ENCODE measurements at regions not wholly inside any gene's neighbourhood (a gene's known extent, or its start where the extent isn't known, plus 50 kb on each side); places are given as distances from the start of the nearest gene placed in this dataset.

DNA sequence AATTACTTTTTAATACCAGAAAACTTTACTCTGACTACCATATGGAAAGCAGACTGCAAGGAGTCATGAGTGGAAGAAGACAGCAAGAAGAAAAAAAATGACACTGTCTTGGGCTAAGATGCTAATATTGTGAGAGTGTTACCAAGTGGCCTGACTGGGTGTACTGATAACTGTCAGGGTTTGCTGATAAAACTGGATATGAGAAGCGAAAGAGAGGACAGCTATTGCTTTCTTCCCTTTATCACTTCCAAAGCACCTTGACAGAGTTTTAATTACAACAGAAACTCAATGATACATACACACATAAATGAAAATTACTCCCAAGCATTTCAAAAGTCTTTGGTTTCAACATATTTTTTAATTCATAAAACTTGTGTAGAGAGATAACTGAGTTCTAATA lies 368.5 kb downstream of the ZEB2 start:
- DNase-seq: no peak
- Mint-ChIP-seq H3K27ac (ENCODE audit: unreplicated experiment) (no peak overlapping the region), H3K9me3 (ENCODE audit: low read depth, unreplicated experiment) (no peaks in the 10 kb centered on the region), H3K4me1 (ENCODE audit: low read depth, unreplicated experiment) (no peaks in the 10 kb centered on the region), H3K27me3 (ENCODE audit: unreplicated experiment) (no peaks in the 10 kb centered on the region), H3K36me3 (ENCODE audit: insufficient read depth, unreplicated experiment) (no peaks in the 10 kb centered on the region), H3K4me3 (ENCODE audit: low read depth, unreplicated experiment) (no peak overlapping the region)
- CTCF ChIA-PET: no interaction called here
- intact Hi-C loops (cut with micrococcal nuclease; ENCODE audit: unreplicated experiment): no loop called here
- TF ChIP-seq, protein P1, sequence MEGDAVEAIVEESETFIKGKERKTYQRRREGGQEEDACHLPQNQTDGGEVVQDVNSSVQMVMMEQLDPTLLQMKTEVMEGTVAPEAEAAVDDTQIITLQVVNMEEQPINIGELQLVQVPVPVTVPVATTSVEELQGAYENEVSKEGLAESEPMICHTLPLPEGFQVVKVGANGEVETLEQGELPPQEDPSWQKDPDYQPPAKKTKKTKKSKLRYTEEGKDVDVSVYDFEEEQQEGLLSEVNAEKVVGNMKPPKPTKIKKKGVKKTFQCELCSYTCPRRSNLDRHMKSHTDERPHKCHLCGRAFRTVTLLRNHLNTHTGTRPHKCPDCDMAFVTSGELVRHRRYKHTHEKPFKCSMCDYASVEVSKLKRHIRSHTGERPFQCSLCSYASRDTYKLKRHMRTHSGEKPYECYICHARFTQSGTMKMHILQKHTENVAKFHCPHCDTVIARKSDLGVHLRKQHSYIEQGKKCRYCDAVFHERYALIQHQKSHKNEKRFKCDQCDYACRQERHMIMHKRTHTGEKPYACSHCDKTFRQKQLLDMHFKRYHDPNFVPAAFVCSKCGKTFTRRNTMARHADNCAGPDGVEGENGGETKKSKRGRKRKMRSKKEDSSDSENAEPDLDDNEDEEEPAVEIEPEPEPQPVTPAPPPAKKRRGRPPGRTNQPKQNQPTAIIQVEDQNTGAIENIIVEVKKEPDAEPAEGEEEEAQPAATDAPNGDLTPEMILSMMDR (IDR thresholded peaks at IDR 0.05; ENCODE audit: unreplicated experiment): no peak
- BruUV-seq (replicated peaks): no TSS peak

DNA sequence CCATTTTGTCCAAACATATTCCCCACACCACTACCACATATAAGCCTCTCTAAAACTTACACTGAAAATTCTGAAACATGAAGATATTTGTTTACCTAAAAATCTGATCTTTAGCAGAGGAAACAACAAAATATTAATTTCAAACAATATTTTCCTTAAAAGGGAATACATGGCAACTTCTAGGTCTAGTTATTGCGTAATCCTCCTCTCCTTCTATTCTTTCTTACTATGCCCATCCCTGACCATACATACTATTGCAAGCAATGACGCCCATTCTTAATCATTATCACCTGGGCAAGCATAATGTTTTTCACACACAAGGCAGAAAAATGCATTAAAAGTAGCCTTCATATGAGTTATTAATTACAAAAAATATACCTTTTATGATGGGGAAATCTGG lies 372.6 kb downstream of the ZEB2 start:
- TF ChIP-seq, protein P1 (IDR thresholded peaks at IDR 0.05; ENCODE audit: unreplicated experiment): no peak
- Mint-ChIP-seq H3K4me1 (ENCODE audit: low read depth, unreplicated experiment) (no peaks in the 10 kb centered on the region), H3K36me3 (ENCODE audit: insufficient read depth, unreplicated experiment) (no peaks in the 10 kb centered on the region), H3K27ac (ENCODE audit: unreplicated experiment) (no peak overlapping the region), H3K4me3 (ENCODE audit: low read depth, unreplicated experiment) (no peak overlapping the region), H3K27me3 (ENCODE audit: unreplicated experiment) (no peaks in the 10 kb centered on the region), H3K9me3 (ENCODE audit: low read depth, unreplicated experiment) (no peaks in the 10 kb centered on the region)
- no TSS peak for BruUV-seq (replicated peaks)
- intact Hi-C loops (cut with micrococcal nuclease; ENCODE audit: unreplicated experiment): no loop called here
- CTCF ChIA-PET: no interaction called here
- no peak for DNase-seq

GRCh38 chr2:144146876-144147275 lies 373.0 kb downstream of the ZEB2 start:
- H3K4me1 Mint-ChIP-seq (ENCODE audit: low read depth, unreplicated experiment): no peaks in the 10 kb centered on the region
- H3K4me3 Mint-ChIP-seq (ENCODE audit: low read depth, unreplicated experiment): no peak overlapping the region
- H3K27me3 Mint-ChIP-seq (ENCODE audit: unreplicated experiment): no peaks in the 10 kb centered on the region
- intact Hi-C loops (cut with micrococcal nuclease; ENCODE audit: unreplicated experiment): no loop called here
- H3K36me3 Mint-ChIP-seq (ENCODE audit: insufficient read depth, unreplicated experiment): no peaks in the 10 kb centered on the region
- H3K27ac Mint-ChIP-seq (ENCODE audit: unreplicated experiment): no peak overlapping the region
- no TSS peak for BruUV-seq (replicated peaks)
- no peaks in the 10 kb centered on the region for H3K9me3 Mint-ChIP-seq (ENCODE audit: low read depth, unreplicated experiment)
- CTCF ChIA-PET: no interaction called here
- TF ChIP-seq, protein P1 (IDR thresholded peaks at IDR 0.05; ENCODE audit: unreplicated experiment): no peak
- DNase-seq: no peak

- CTCF ChIA-PET: no interaction called here
- Mint-ChIP-seq H3K36me3 (ENCODE audit: insufficient read depth, unreplicated experiment) (no peaks in the 10 kb centered on the region), H3K4me1 (ENCODE audit: low read depth, unreplicated experiment) (no peaks in the 10 kb centered on the region), H3K9me3 (ENCODE audit: low read depth, unreplicated experiment) (no peaks in the 10 kb centered on the region), H3K27me3 (ENCODE audit: unreplicated experiment) (no peaks in the 10 kb centered on the region), H3K27ac (ENCODE audit: unreplicated experiment) (no peak overlapping the region), H3K4me3 (ENCODE audit: low read depth, unreplicated experiment) (no peak overlapping the region)
- TF ChIP-seq, protein P1 (IDR thresholded peaks at IDR 0.05; ENCODE audit: unreplicated experiment): no peak
- intact Hi-C loops (cut with micrococcal nuclease; ENCODE audit: unreplicated experiment): no loop called here
- no peak for DNase-seq
- BruUV-seq (replicated peaks): no TSS peak
Observed at GRCh38 chr2:144146076-144146475, 373.8 kb downstream of the ZEB2 start.
